Activated T-helper 17 cell treated with anti-CD3 and anti-CD28 coated beads, Interleukin-2, amount 50 U/mL, for 72 hours (primary cell): ENCODE measurements at regions not wholly inside any gene's neighbourhood (a gene's known extent, or its start where the extent isn't known, plus 50 kb on each side); places are given as distances from the start of the nearest gene placed in this dataset.

Source experiments
- ATAC-seq: fragments of 150-1000 bp; cut with Tn5 transposase; replicated peaks from 2 replicates; pipeline ENCODE4 v1.10.0; 2021; ENCODE audit warnings: mild to moderate bottlenecking, moderate library complexity
- H3K27ac Mint-ChIP-seq: one replicate; pipeline ENCODE4 v1.8.0; 2022; ENCODE audit warnings: mixed read lengths
- H3K27me3 Mint-ChIP-seq: one replicate; pipeline ENCODE4 v1.8.0; 2022; ENCODE audit warnings: mixed read lengths
- H3K36me3 Mint-ChIP-seq: one replicate; pipeline ENCODE4 v1.8.0; 2022; ENCODE audit warnings: low read depth, mild to moderate bottlenecking, mixed read lengths
- H3K4me1 Mint-ChIP-seq: one replicate; pipeline ENCODE4 v1.8.0; 2022; ENCODE audit warnings: mixed read lengths
- H3K4me3 Mint-ChIP-seq: one replicate; pipeline ENCODE4 v1.8.0; 2022; ENCODE audit warnings: mild to moderate bottlenecking, mixed read lengths
- H3K9me3 Mint-ChIP-seq: one replicate; pipeline ENCODE4 v1.8.0; 2022; ENCODE audit warnings: mixed read lengths

- Mint-ChIP-seq H3K4me3 (no peak overlapping the region), H3K27ac (peak overlapping the region; percentile 85), H3K9me3 (no peaks in the 10 kb centered on the region), H3K27me3 (no peaks in the 10 kb centered on the region), H3K4me1 (no peaks in the 10 kb centered on the region), H3K36me3 (no peaks in the 10 kb centered on the region)
- ATAC-seq, result no peak
These were observed 100.8 kb downstream of the EBNA1BP2 start for GRCh38 chr1:43071241-43071640.

- H3K4me3 Mint-ChIP-seq, result no peak overlapping the region
- H3K27me3 Mint-ChIP-seq, result no peaks in the 10 kb centered on the region
- no peaks in the 10 kb centered on the region for H3K9me3 Mint-ChIP-seq
- H3K4me1 Mint-ChIP-seq, result no peaks in the 10 kb centered on the region
- no peak for ATAC-seq
- H3K27ac Mint-ChIP-seq, result no peak overlapping the region
- H3K36me3 Mint-ChIP-seq, result no peaks in the 10 kb centered on the region
These were observed 102.5 kb downstream of the EBNA1BP2 start for GRCh38 chr1:43069461-43070050.

- Mint-ChIP-seq H3K27ac (no peak overlapping the region), H3K27me3 (no peaks in the 10 kb centered on the region), H3K4me1 (no peaks in the 10 kb centered on the region), H3K4me3 (no peak overlapping the region), H3K9me3 (no peaks in the 10 kb centered on the region), H3K36me3 (no peaks in the 10 kb centered on the region)
- no peak for ATAC-seq
These were observed 103.2 kb downstream of the EBNA1BP2 start for GRCh38 chr1:43068911-43069310.

- H3K27ac Mint-ChIP-seq, result no peak overlapping the region
- H3K4me3 Mint-ChIP-seq, result peak overlapping the region; percentile 56
- no peaks in the 10 kb centered on the region for H3K9me3 Mint-ChIP-seq
- no peaks in the 10 kb centered on the region for H3K4me1 Mint-ChIP-seq
- no peaks in the 10 kb centered on the region for H3K27me3 Mint-ChIP-seq
- ATAC-seq, result peak; percentile 26
- no peaks in the 10 kb centered on the region for H3K36me3 Mint-ChIP-seq
These were observed 103.9 kb downstream of the EBNA1BP2 start for GRCh38 chr1:43067977-43068751.

- H3K27ac Mint-ChIP-seq, result no peak overlapping the region
- no peaks in the 10 kb centered on the region for H3K9me3 Mint-ChIP-seq
- peak overlapping the region; percentile 56 for H3K4me3 Mint-ChIP-seq
- H3K27me3 Mint-ChIP-seq, result no peaks in the 10 kb centered on the region
- no peaks in the 10 kb centered on the region for H3K4me1 Mint-ChIP-seq
- H3K36me3 Mint-ChIP-seq, result no peaks in the 10 kb centered on the region
- no peak for ATAC-seq
These were observed 104.8 kb downstream of the EBNA1BP2 start for GRCh38 chr1:43067233-43067745.

- no peak for ATAC-seq
- H3K36me3 Mint-ChIP-seq, result no peaks in the 10 kb centered on the region
- no peaks in the 10 kb centered on the region for H3K9me3 Mint-ChIP-seq
- H3K4me1 Mint-ChIP-seq, result no peaks in the 10 kb centered on the region
- H3K4me3 Mint-ChIP-seq, result no peak overlapping the region
- H3K27me3 Mint-ChIP-seq, result no peaks in the 10 kb centered on the region
- no peak overlapping the region for H3K27ac Mint-ChIP-seq
These were observed 105.5 kb downstream of the EBNA1BP2 start for GRCh38 chr1:43066578-43066977.

- H3K27me3 Mint-ChIP-seq, result no peaks in the 10 kb centered on the region
- no peak overlapping the region for H3K27ac Mint-ChIP-seq
- H3K4me3 Mint-ChIP-seq, result no peak overlapping the region
- no peaks in the 10 kb centered on the region for H3K4me1 Mint-ChIP-seq
- no peaks in the 10 kb centered on the region for H3K36me3 Mint-ChIP-seq
- ATAC-seq, result peak; percentile 64
- H3K9me3 Mint-ChIP-seq, result no peaks in the 10 kb centered on the region
These were observed 106.3 kb downstream of the EBNA1BP2 start for GRCh38 chr1:43065616-43066399.

- Mint-ChIP-seq H3K27me3 (peaks cover 2% of the 10 kb centered on the region), H3K4me1 (no peaks in the 10 kb centered on the region), H3K9me3 (no peaks in the 10 kb centered on the region), H3K36me3 (no peaks in the 10 kb centered on the region), H3K4me3 (no peak overlapping the region), H3K27ac (no peak overlapping the region)
- ATAC-seq, result no peak
These were observed 106.5 kb upstream of the SLC2A1 start for GRCh38 chr1:43065191-43065590.

GRCh38 chr1:43063394-43064219 is 104.9 kb upstream of the SLC2A1 start:
- H3K9me3 Mint-ChIP-seq, result no peaks in the 10 kb centered on the region
- no peak overlapping the region for H3K27ac Mint-ChIP-seq
- peaks cover 6% of the 10 kb centered on the region for H3K4me1 Mint-ChIP-seq
- peaks cover 9% of the 10 kb centered on the region for H3K27me3 Mint-ChIP-seq
- peaks cover 2% of the 10 kb centered on the region for H3K36me3 Mint-ChIP-seq
- ATAC-seq, result no peak
- no peak overlapping the region for H3K4me3 Mint-ChIP-seq

- peaks cover 11% of the 10 kb centered on the region for H3K4me1 Mint-ChIP-seq
- H3K27me3 Mint-ChIP-seq, result peaks cover 11% of the 10 kb centered on the region
- H3K4me3 Mint-ChIP-seq, result no peak overlapping the region
- H3K9me3 Mint-ChIP-seq, result peaks cover 2% of the 10 kb centered on the region
- H3K36me3 Mint-ChIP-seq, result peaks cover 7% of the 10 kb centered on the region
- no peak for ATAC-seq
- no peak overlapping the region for H3K27ac Mint-ChIP-seq
These were observed 103.9 kb upstream of the SLC2A1 start for GRCh38 chr1:43062527-43063095.

GRCh38 chr1:43061757-43062156 is 103.1 kb upstream of the SLC2A1 start:
- Mint-ChIP-seq H3K27ac (no peak overlapping the region), H3K27me3 (peaks cover 14% of the 10 kb centered on the region), H3K36me3 (peaks cover 7% of the 10 kb centered on the region), H3K4me3 (no peak overlapping the region), H3K4me1 (peaks cover 14% of the 10 kb centered on the region), H3K9me3 (peaks cover 4% of the 10 kb centered on the region)
- ATAC-seq, result no peak

GRCh38 chr1:43059640-43060574 is 101.2 kb upstream of the SLC2A1 start:
- H3K36me3 Mint-ChIP-seq, result peaks cover 7% of the 10 kb centered on the region
- peaks cover 14% of the 10 kb centered on the region for H3K27me3 Mint-ChIP-seq
- H3K27ac Mint-ChIP-seq, result peak overlapping the region; percentile 64
- ATAC-seq, result no peak
- no peak overlapping the region for H3K4me3 Mint-ChIP-seq
- peaks cover 4% of the 10 kb centered on the region for H3K9me3 Mint-ChIP-seq
- H3K4me1 Mint-ChIP-seq, result peaks cover 14% of the 10 kb centered on the region
